HepG2 (cell line): ENCODE measurements at regions not wholly inside any gene's neighbourhood (a gene's known extent, or its start where the extent isn't known, plus 50 kb on each side); places are given as distances from the start of the nearest gene placed in this dataset.

Source experiments
- ATAC-seq: fragments of 200-7000 bp; cut with Tn5 transposase; 3 replicates; pipeline ENCODE4 v1.9.1; 2020; ENCODE audit warnings: mild to moderate bottlenecking, moderate library complexity
- BruUV-seq: library from RNA; stranded (reverse); fragments of 400-500 nt; replicated peaks from 2 replicates; lab custom pipeline; 2021; lab: Mats Ljungman, UMichigan
- CTCF ChIA-PET: fragments of 300-600 bp; formaldehyde crosslinking; extraction: SDS; loops from one replicate; lab custom pipeline; 2021; ENCODE audit warnings: low total read pairs, inconsistent platforms, low intra/inter-chr PET ratio; lab: Yijun Ruan, JAX
- POLR2A ChIA-PET: fragments of 350-600 bp; sonication (Branson Sonifier 250); formaldehyde crosslinking; loops from one replicate; lab custom pipeline; 2020; ENCODE audit warnings: antibody characterized with exemption, inconsistent platforms; lab: Yijun Ruan, JAX
- DNase-seq: peaks from one replicate; pipeline ENCODE4 v3.0.0-alpha.2; 2015; ENCODE audit warnings: low spot score
- FAIRE-seq: peaks from 3 replicates; lab custom pipeline; 2011; peaks lifted over from hg19 to GRCh38; lab: Jason Lieb, UNC
- H2AFZ ChIP-seq: one replicate; pipeline ENCODE4 v1.6.1; 2011; ENCODE audit warnings: low read length, inconsistent platforms
- H3K27ac ChIP-seq: fragments of 300-600 bp; 3 replicates; pipeline ENCODE4 v1.8.0; 2011; ENCODE audit warnings: mixed run types, mild to moderate bottlenecking, mixed read lengths, low read length, inconsistent platforms; ENCODE audit not compliant: insufficient read depth; ENCODE audit errors: extremely low read length
- H3K27me3 ChIP-seq, 2 experiments: fragments of 200-600 bp in 1 of 2; 2 replicates in 1 of 2; 3 replicates in 1 of 2; pipeline versions ENCODE4 v1.6.0 to v1.8.0; 2011; ENCODE audit warnings: low read length in 2 of 2, mild to moderate bottlenecking in 2 of 2, moderate library complexity in 2 of 2, inconsistent platforms in 1 of 2; ENCODE audit not compliant: insufficient read depth in 2 of 2, control insufficient read depth in 1 of 2
- H3K36me3 ChIP-seq, 2 experiments: fragments of 200-600 bp in 1 of 2; replicated peaks in 1 of 2; 2 replicates in 1 of 2; 3 replicates in 1 of 2; pipeline versions ENCODE4 v1.5.1 to v1.8.0; 2011; ENCODE audit warnings: low read length in 2 of 2, inconsistent platforms in 1 of 2; ENCODE audit not compliant: insufficient read depth in 2 of 2, control insufficient read depth in 1 of 2
- H3K4me1 ChIP-seq: 2 replicates; pipeline ENCODE4 v1.5.1; 2012; ENCODE audit warnings: low read length, inconsistent platforms; ENCODE audit not compliant: insufficient read depth
- H3K4me2 ChIP-seq: 2 replicates; pipeline ENCODE4 v1.6.0; 2011; ENCODE audit warnings: low read depth, low read length, inconsistent platforms
- H3K4me3 ChIP-seq, 3 experiments: fragments of 200-600 bp in 1 of 3; sonication (generic), shearing (Covaris generic) in 1 of 3; replicated peaks in 1 of 3; 2 replicates each; pipeline ENCODE4 v1.5.1; 2011 to 2016; ENCODE audit warnings: low read length in 3 of 3, inconsistent platforms in 2 of 3, low read depth in 2 of 3, mild to moderate bottlenecking in 2 of 3, control low read depth in 1 of 3, mixed read lengths in 1 of 3; ENCODE audit not compliant: insufficient read depth in 1 of 3
- H3K79me2 ChIP-seq: one replicate; pipeline ENCODE4 v1.6.1; 2011; ENCODE audit warnings: low read length, inconsistent platforms; ENCODE audit not compliant: insufficient read depth
- H3K9ac ChIP-seq: 2 replicates; pipeline ENCODE4 v1.6.0; 2011; ENCODE audit warnings: mild to moderate bottlenecking, low read depth, low read length, inconsistent platforms; ENCODE audit not compliant: insufficient read depth
- H3K9me3 ChIP-seq: 2 replicates; pipeline ENCODE4 v1.5.1; 2012; ENCODE audit warnings: mild to moderate bottlenecking, low read length
- H4K20me1 ChIP-seq: 2 replicates; pipeline ENCODE4 v1.6.0; 2011; ENCODE audit warnings: inconsistent platforms, mild to moderate bottlenecking, low read length, moderate library complexity; ENCODE audit not compliant: insufficient read depth
- ATAD3A ChIP-seq: sonication (generic); formaldehyde crosslinking; IDR thresholded peaks from 2 replicates; pipeline ENCODE4 v1.4.0; 2020; ENCODE audit warnings: missing genetic modification reagents
- BRF2 ChIP-seq: sonication (generic); formaldehyde crosslinking; IDR thresholded peaks from 2 replicates; pipeline ENCODE4 v1.8.1; 2022; ENCODE audit warnings: mild to moderate bottlenecking, missing genetic modification reagents
- E2F5 ChIP-seq: sonication (generic); formaldehyde crosslinking; conservative IDR thresholded peaks from 2 replicates; pipeline ENCODE4 v1.4.0; 2020; ENCODE audit warnings: missing genetic modification reagents
- ELF4 ChIP-seq: sonication (generic); formaldehyde crosslinking; IDR thresholded peaks from 2 replicates; pipeline ENCODE4 v1.5.0; 2020; ENCODE audit warnings: missing genetic modification reagents, mild to moderate bottlenecking, moderate library complexity, borderline replicate concordance
- HCFC1 ChIP-seq: fragments of 150-350 bp; IDR thresholded peaks from 2 replicates; pipeline ENCODE4 v1.6.1; 2014; ENCODE audit warnings: low read depth, low read length
- HNRNPH1 ChIP-seq: fragments of 200-400 bp; formaldehyde crosslinking; optimal IDR thresholded peaks from 2 replicates; pipeline ENCODE3; 2017; ENCODE audit warnings: mild to moderate bottlenecking, low read depth, low read length
- KLF6 ChIP-seq: IDR thresholded peaks from 2 replicates; pipeline ENCODE4 v1.8.0; 2016; ENCODE audit warnings: missing biosample characterization, missing genetic modification reagents
- NFIC ChIP-seq: IDR thresholded peaks from 2 replicates; pipeline ENCODE4 v1.6.1; 2012; ENCODE audit warnings: mild to moderate bottlenecking, low read length, inconsistent platforms
- RBFOX2 ChIP-seq: fragments of 200-400 bp; formaldehyde crosslinking; IDR thresholded peaks from 2 replicates; pipeline ENCODE4 v1.6.1; 2017; ENCODE audit warnings: low read depth, mild to moderate bottlenecking, low read length
- SMC3 ChIP-seq: IDR thresholded peaks from 2 replicates; pipeline ENCODE4 v1.6.1; 2011; ENCODE audit warnings: low read length, improper control_type of control experiment
- SNAPC2 ChIP-seq: sonication (generic); formaldehyde crosslinking; IDR thresholded peaks from 2 replicates; pipeline ENCODE4 v1.8.1; 2022; ENCODE audit warnings: mild to moderate bottlenecking, missing genetic modification reagents
- ZBTB43 ChIP-seq: sonication (generic); formaldehyde crosslinking; conservative IDR thresholded peaks from 2 replicates; pipeline ENCODE4 v1.4.0; 2020; ENCODE audit warnings: missing genetic modification reagents
- ZNF451 ChIP-seq: sonication (generic); formaldehyde crosslinking; IDR thresholded peaks from 2 replicates; pipeline ENCODE4 v1.5.0; 2020; ENCODE audit warnings: mild to moderate bottlenecking, missing genetic modification reagents
- WGBS: methylation state at CpG from one replicate; pipeline ENCODE4 v1.1.6; 2017; ENCODE audit warnings: low lambda C conversion rate; 5-methylcytosine and 5-hydroxymethylcytosine counted together
- in situ Hi-C: cut with HindIII; loops from 2 replicates; pipeline ENCODE4 v1.10.0; 2017; ENCODE audit warnings: low pct_unique_long_range_greater_than_20kb; ENCODE audit not compliant: extremely low pct_ligation_motif_present
- intact Hi-C: fragments of 100-400 bp; cut with micrococcal nuclease; formaldehyde crosslinking; loops from one replicate; pipeline ENCODE4 v1.10.0; 2022; ENCODE audit not compliant: unreplicated experiment

GRCh38 chr2:196383799-196384198, 212.4 kb upstream of the STK17B start:
- no peak overlapping the region for H3K4me2 ChIP-seq

More at GRCh38 chr2:196383799-196384198, 212.4 kb upstream of the STK17B start:
- H3K79me2 ChIP-seq: no peaks in the 10 kb centered on the region
- intact Hi-C loops: no loop called here
- H3K27me3 ChIP-seq: no peaks in the 10 kb centered on the region
- H4K20me1 ChIP-seq: no peaks in the 10 kb centered on the region
- no peaks in the 10 kb centered on the region for H3K9me3 ChIP-seq
- FAIRE-seq: no peak
- no peak overlapping the region for H3K4me3 ChIP-seq
- no peak for TF ChIP-seq ZBTB43 (CRISPR knock-in tag)
- no peak for TF ChIP-seq NFIC
- TF ChIP-seq ATAD3A (CRISPR knock-in tag): no peak
- no peak for TF ChIP-seq HNRNPH1
- TF ChIP-seq ZNF451 (CRISPR knock-in tag): no peak
- no peak for TF ChIP-seq SNAPC2 (CRISPR knock-in tag)
- no peak for TF ChIP-seq ELF4
- no peak for TF ChIP-seq E2F5 (CRISPR knock-in tag)
- no peak for TF ChIP-seq KLF6 (CRISPR knock-in tag)
- no peak for TF ChIP-seq HCFC1
- TF ChIP-seq SMC3: no peak
- TF ChIP-seq BRF2: no peak
- TF ChIP-seq RBFOX2: no peak
- TF ChIP-seq, all 625 proteins: peak for 0
- in situ Hi-C loops: no loop called here
- Histone ChIP-seq H2AFZ (no peak overlapping the region), H3K9ac (no peak overlapping the region), H3K4me1 (no peaks in the 10 kb centered on the region), H3K36me3 (no peaks in the 10 kb centered on the region), H3K27ac (no peak overlapping the region)
- 0% methylated on average over 2 of the region's 2 CpGs for WGBS
- BruUV-seq: no TSS peak
- POLR2A ChIA-PET: no interaction called here
- DNase-seq (no peak), ATAC-seq (no peak)
- CTCF ChIA-PET: no interaction called here
